Small intestine (tissue), 7 donors: ENCODE measurements at regions not wholly inside any gene's neighbourhood (a gene's known extent, or its start where the extent isn't known, plus 50 kb on each side); places are given as distances from the start of the nearest gene placed in this dataset.

Experiments used
- DNase-seq, 2 donors: peaks; one replicate each; pipeline versions ENCODE4 v3.0.0 to v3.0.0-alpha.2; 2013
- FAIRE-seq: peaks from 2 replicates; lab custom pipeline; 2012; peaks lifted over from hg19 to GRCh38; lab: Jason Lieb, UNC
- H3K27ac ChIP-seq, 3 donors: one replicate each; pipeline ENCODE4 v1.5.1; 2013; ENCODE audit warnings: low read length in 2 of 3, mild to moderate bottlenecking in 2 of 3, control low read depth in 1 of 3, inconsistent platforms in 1 of 3, low read depth in 1 of 3, moderate library complexity in 1 of 3
- H3K27me3 ChIP-seq, 3 donors: one replicate each; pipeline ENCODE4 v1.6.1; 2013; ENCODE audit warnings: low read length in 3 of 3, inconsistent platforms in 1 of 3; ENCODE audit not compliant: control insufficient read depth in 3 of 3, insufficient read depth in 3 of 3
- H3K36me3 ChIP-seq, 3 donors: one replicate each; pipeline ENCODE4 v1.6.1; 2013; ENCODE audit warnings: low read length in 3 of 3, inconsistent platforms in 1 of 3, low read depth in 1 of 3, mild to moderate bottlenecking in 1 of 3, moderate library complexity in 1 of 3; ENCODE audit not compliant: control insufficient read depth in 3 of 3, insufficient read depth in 2 of 3
- H3K4me1 ChIP-seq, 3 donors: one replicate each; pipeline ENCODE4 v1.6.1; 2013; ENCODE audit warnings: low read length in 2 of 3, inconsistent platforms in 1 of 3, low read depth in 1 of 3, mild to moderate bottlenecking in 1 of 3, moderate library complexity in 1 of 3; ENCODE audit not compliant: control insufficient read depth in 3 of 3, insufficient read depth in 2 of 3
- H3K4me3 ChIP-seq, 3 donors: one replicate each; pipeline ENCODE4 v1.5.1; 2013; ENCODE audit warnings: low read length in 3 of 3, control low read depth in 1 of 3, inconsistent platforms in 1 of 3, low read depth in 1 of 3, mild to moderate bottlenecking in 1 of 3, moderate library complexity in 1 of 3
- H3K9me3 ChIP-seq, 2 donors: one replicate each; pipeline ENCODE4 v1.6.1; 2013; ENCODE audit warnings: low read depth in 1 of 2, low read length in 1 of 2; ENCODE audit not compliant: control insufficient read depth in 2 of 2, insufficient read depth in 1 of 2
- WGBS, 3 donors: extraction: QIAGEN DNeasy Blood & Tissue Kit; methylation state at CpG; one replicate each; pipeline ENCODE4 v1.1.7; 2013; 5-methylcytosine and 5-hydroxymethylcytosine counted together
- donor health status: healthy with polysubstance abuse.
- donor health status: control.
- donor health status: control.
- donor health status: Bipolar disorder and iron deficiency.
- donor health status: healthy.

GRCh38 chr2:236336575-236337464 is 72.6 kb upstream of the ASB18 start:
- FAIRE-seq (no peak), DNase-seq (no peak)
- H3K36me3 ChIP-seq: peaks cover 0 to 8% (median 0%) of the 10 kb centered on the region in 3 donors
- 78 to 89% (median 80%) methylated on average over 30 of the region's 30 CpGs for WGBS, 3 donors
- H3K9me3 ChIP-seq: no peaks in the 10 kb centered on the region
- no peak overlapping the region for H3K4me3 ChIP-seq
- no peaks in the 10 kb centered on the region for H3K27me3 ChIP-seq
- H3K27ac ChIP-seq: peak overlapping the region in 2 of 3 donors; percentile 59 to 84
- peaks cover 0 to 18% (median 0%) of the 10 kb centered on the region in 3 donors for H3K4me1 ChIP-seq

GRCh38 chr2:236337465-236338325 is 73.5 kb upstream of the ASB18 start:
- peaks cover 0 to 16% (median 0%) of the 10 kb centered on the region in 3 donors for H3K36me3 ChIP-seq
- H3K9me3 ChIP-seq: no peaks in the 10 kb centered on the region
- H3K27ac ChIP-seq: peak overlapping the region in 2 of 3 donors; percentile 59 to 84
- H3K4me3 ChIP-seq: peak overlapping the region in 1 of 3 donors; percentile 34
- DNase-seq (peak; percentile 65 to 78), FAIRE-seq (no peak)
- H3K4me1 ChIP-seq: peaks cover 0 to 18% (median 0%) of the 10 kb centered on the region in 3 donors
- H3K27me3 ChIP-seq: no peaks in the 10 kb centered on the region
- 24 to 67% (median 35%) methylated on average over 19 of the region's 19 CpGs for WGBS, 3 donors

GRCh38 chr2:236338495-236339184 is 74.4 kb upstream of the ASB18 start:
- Histone ChIP-seq H3K36me3 (peaks cover 0 to 23% (median 0%) of the 10 kb centered on the region in 3 donors), H3K27me3 (no peaks in the 10 kb centered on the region), H3K4me1 (peaks cover 0 to 18% (median 0%) of the 10 kb centered on the region in 3 donors), H3K9me3 (no peaks in the 10 kb centered on the region), H3K27ac (peak overlapping the region in 1 of 3 donors; percentile 84), H3K4me3 (no peak overlapping the region)
- FAIRE-seq (no peak), DNase-seq (peak; percentile 19 to 79)
- WGBS, 3 donors: 19% methylated on average over 12 of the region's 12 CpGs

- H3K4me1 ChIP-seq: peaks cover 0 to 18% (median 0%) of the 10 kb centered on the region in 3 donors
- DNase-seq: no peak
- no peaks in the 10 kb centered on the region for H3K27me3 ChIP-seq
- H3K4me3 ChIP-seq: no peak overlapping the region
- peaks cover 0 to 18% (median 0%) of the 10 kb centered on the region in 3 donors for H3K36me3 ChIP-seq
- no peak overlapping the region for H3K27ac ChIP-seq
- 91 to 92% (median 92%) methylated on average over 6 of the region's 6 CpGs for WGBS, 3 donors
- FAIRE-seq: no peak
- no peaks in the 10 kb centered on the region for H3K9me3 ChIP-seq
Measured at GRCh38 chr2:236340251-236340650, 76.0 kb upstream of the ASB18 start.

- Histone ChIP-seq H3K36me3 (peaks cover 0 to 18% (median 0%) of the 10 kb centered on the region in 3 donors), H3K9me3 (no peaks in the 10 kb centered on the region), H3K27me3 (no peaks in the 10 kb centered on the region), H3K27ac (no peak overlapping the region), H3K4me1 (peaks cover 0 to 18% (median 0%) of the 10 kb centered on the region in 3 donors), H3K4me3 (no peak overlapping the region)
- DNase-seq (no peak), FAIRE-seq (no peak)
- 92 to 97% (median 93%) methylated on average over 14 of the region's 14 CpGs for WGBS, 3 donors
Measured at GRCh38 chr2:236341067-236341466, 76.9 kb upstream of the ASB18 start.

GRCh38 chr2:236341721-236342120 is 77.5 kb upstream of the ASB18 start:
- FAIRE-seq: no peak

GRCh38 chr2:236342507-236342906 is 78.3 kb upstream of the ASB18 start:
- no peaks in the 10 kb centered on the region for H3K9me3 ChIP-seq
- FAIRE-seq: no peak
- WGBS, 3 donors: 92 to 94% (median 94%) methylated on average over 10 of the region's 10 CpGs

More at GRCh38 chr2:236341721-236342120, 77.5 kb upstream of the ASB18 start:
- no peak for DNase-seq
- Histone ChIP-seq H3K4me1 (peaks cover 0 to 16% (median 0%) of the 10 kb centered on the region in 3 donors), H3K27me3 (no peaks in the 10 kb centered on the region), H3K4me3 (no peak overlapping the region), H3K36me3 (peaks cover 0 to 18% (median 0%) of the 10 kb centered on the region in 3 donors), H3K27ac (no peak overlapping the region), H3K9me3 (no peaks in the 10 kb centered on the region)
- WGBS, 3 donors: 84 to 95% (median 90%) methylated on average over 14 of the region's 14 CpGs

More at GRCh38 chr2:236342507-236342906, 78.3 kb upstream of the ASB18 start:
- Histone ChIP-seq H3K36me3 (peaks cover 0 to 18% (median 0%) of the 10 kb centered on the region in 3 donors), H3K27me3 (no peaks in the 10 kb centered on the region), H3K4me1 (peaks cover 0 to 9% (median 0%) of the 10 kb centered on the region in 3 donors), H3K27ac (no peak overlapping the region), H3K4me3 (no peak overlapping the region)
- no peak for DNase-seq
